NCI-H82 (cell line): ENCODE measurements at regions not wholly inside any gene's neighbourhood (a gene's known extent, or its start where the extent isn't known, plus 50 kb on each side); places are given as distances from the start of the nearest gene placed in this dataset.

Experiments used
- DNase-seq: peaks from one replicate; lab custom pipeline; 2025; lab: John Stamatoyannopoulos, UW

DNA sequence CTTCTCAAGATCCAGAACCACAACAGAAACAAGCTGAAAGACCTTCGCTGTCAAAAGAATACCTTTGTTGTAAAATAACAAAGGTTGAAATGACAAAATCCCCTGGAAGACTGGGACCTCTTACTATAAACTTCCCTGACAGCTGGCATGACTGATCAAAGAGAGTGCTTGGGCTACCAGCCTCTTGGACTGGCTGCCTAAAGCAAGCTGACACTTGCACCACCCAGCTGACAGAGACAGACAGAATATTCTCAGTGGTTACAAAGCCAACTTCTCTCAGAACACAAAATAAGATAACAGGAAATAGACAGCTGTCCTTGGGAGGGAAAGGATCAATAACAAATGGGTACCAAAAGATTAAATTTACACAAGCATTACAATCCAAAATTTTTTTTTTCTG lies 241.7 kb upstream of the SPOCK3 start:
- no peak for DNase-seq

DNA sequence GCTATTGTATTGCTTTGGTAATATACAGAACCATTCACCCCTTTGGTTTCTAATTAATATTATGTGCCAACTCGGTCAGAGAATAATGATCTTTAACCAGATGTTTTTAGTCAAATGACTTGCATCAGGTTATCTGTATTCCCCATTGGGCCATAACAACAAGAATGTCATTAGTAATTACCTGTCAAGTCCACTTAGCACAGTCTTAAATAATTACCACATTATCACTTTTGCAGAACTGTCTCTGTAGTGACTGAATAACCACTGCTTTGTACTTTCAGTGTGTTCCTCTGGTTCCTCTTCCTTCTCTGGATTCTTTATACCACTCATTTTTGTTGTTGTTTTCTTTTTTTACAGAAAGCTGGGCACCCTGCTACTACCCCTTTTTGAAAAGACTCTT lies 257.7 kb upstream of the SPOCK3 start:
- DNase-seq: peak; percentile 65

DNA sequence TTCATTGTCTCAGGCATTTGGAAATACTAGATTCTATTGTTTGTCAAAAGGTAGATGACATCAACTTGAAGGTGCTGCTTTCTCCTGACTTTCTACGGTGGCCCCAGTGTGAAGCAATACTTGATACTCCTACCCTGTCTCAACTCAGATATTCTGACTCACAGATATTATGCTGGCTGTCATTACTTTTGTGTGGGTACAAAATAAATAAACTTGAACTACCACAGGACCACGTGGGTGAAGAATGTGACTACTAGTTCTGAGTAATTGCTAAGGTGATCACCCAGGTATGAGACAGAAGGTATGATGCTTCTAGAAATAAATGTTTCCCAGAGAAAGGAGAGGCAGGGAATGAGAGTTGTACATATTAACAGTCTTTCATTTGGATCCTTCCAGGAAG lies 275.3 kb upstream of the SPOCK3 start:
- DNase-seq: no peak

DNA sequence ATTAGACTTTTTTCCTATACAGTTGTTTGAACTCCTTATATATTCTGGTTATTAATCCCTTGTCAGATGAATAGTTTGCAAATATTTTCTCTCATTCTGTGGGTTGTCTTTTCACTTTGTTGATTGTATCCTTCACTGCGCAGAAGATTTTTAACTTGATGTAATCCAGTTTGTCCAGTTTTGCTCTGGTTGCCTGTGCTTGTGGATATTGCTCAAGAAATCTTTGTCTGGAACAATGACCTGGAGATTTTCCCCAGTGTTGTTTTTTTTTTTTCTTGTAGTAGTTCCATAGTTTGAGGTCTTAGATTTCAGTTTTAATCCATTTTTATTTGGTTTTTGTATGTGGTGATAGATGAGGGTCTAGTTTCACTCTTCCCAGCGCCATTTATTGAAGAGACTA lies 289.8 kb upstream of the SPOCK3 start:
- DNase-seq: no peak

DNA sequence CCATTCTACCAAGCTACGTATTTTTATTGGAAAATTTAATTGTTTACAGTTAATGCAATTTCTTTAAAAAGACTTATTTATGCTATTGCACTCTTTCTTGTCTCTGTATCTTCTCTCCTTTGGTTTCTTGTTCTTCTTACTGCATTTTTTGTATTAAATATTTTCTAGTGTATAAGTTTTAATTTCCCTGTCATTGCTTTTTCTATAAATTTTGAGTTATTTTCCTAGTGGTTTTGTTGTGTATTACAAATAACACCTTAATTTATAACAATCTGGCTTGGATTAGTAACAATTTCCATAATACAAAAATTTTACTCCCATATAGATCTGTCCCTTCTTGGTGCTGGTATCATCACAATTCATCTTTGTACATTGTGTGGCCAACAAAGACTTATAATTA lies 303.5 kb upstream of the SPOCK3 start:
- DNase-seq: no peak

DNA sequence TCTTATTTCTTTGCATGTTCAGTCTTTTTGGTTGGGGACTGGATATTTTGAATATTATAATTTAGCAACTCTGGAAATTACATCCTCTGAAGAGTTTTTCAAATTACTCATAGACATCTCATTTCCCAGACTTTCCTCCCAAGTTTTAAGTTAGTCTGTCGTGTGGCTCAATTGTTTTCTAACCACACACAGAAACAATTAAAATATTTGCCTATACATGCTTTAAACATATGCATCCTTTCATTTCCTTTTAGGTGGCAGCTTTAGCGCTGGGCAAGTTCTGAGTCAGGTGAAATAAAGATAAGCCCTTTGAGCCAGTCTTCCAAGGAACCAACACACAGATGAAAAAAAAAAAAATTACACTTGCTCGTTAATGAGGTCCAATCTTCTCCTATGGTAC lies 307.0 kb upstream of the SPOCK3 start:
- no peak for DNase-seq

DNA sequence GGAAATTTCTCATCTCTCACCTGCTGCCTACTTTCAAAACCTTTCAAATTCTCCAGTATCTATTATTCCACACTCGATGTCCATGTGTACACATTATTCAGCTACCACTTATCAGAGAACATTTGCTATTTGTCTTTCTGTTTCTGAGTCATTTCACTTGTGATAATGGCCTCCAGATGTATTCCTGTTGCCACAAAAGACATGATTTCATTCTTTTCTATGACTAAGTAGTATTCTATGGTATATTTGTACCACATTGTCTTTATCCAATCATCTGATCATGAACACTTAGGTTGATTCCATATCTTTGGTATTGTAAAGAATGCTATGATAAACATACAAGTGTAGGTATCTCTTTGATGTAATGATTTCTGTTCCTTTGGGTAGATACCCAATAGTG lies 310.1 kb upstream of the SPOCK3 start:
- no peak for DNase-seq

DNA sequence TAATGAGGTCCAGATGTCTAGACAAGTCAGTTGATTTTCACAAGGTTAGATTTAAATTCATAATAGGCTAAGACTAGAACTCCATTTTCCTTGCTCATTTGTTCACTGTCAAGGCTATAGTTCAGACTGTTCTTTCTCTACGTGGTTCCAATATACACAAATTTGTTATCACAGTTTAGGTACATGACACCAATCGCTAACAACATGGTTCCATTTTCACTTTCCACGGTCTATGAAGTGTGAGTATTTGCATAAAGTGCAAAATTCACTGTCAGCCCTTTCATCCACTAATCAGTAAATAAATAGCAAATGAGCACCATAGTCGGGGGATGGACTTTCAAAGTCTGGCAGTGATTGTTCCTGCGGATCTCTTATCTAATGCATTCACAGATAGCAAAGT lies 315.7 kb upstream of the SPOCK3 start:
- no peak for DNase-seq

DNA sequence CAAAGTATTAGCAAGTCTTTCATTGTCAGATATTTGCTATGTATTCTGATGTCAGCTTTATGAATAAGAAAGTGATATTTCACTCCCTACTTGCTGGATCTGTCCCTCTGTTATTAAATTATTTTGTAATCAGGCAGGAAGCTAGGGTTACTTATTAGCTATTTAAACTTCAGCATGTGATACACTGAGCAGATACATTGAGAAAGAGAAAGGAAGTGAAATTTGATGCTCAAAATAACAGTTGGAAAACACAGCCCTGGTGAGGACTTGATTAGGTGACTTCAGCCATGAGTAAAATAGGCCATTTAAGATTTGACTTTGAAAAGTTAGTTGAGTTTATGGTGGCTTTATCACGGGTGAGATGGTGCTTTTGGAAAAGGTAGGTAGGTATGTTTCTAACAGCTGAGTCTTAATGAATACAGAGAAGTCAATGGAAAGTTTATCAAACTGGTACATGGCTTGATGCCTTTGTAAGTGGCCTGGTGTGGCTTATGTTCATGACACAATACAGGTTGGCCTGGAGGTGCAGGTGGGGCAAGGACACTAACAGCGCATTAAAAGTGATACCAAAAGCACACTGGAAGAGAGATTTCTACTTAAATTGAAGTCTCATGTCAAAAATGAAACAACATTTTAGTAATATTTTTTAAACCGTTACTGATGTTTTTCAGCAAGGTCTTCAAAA lies 321.2 kb upstream of the SPOCK3 start:
- no peak for DNase-seq

DNA sequence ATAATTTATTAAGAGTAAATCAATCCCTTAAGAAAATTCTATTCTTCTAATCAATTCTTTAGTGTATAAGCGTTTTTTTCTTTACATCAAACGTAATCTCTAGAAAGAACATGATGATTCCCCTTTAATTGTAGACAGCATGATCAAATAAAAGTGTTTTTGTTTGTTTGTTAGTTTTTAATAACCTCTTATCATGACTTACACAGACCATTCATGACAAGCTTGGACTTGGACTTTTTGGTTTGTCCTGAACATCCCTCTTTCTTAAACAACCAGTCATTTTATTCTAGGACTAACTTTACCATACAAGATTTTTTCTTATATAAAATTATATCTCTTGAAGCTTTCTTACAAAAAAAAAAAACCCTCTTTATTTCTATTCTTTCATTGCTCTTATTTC lies 344.6 kb upstream of the SPOCK3 start:
- peak; percentile 25 for DNase-seq

DNA sequence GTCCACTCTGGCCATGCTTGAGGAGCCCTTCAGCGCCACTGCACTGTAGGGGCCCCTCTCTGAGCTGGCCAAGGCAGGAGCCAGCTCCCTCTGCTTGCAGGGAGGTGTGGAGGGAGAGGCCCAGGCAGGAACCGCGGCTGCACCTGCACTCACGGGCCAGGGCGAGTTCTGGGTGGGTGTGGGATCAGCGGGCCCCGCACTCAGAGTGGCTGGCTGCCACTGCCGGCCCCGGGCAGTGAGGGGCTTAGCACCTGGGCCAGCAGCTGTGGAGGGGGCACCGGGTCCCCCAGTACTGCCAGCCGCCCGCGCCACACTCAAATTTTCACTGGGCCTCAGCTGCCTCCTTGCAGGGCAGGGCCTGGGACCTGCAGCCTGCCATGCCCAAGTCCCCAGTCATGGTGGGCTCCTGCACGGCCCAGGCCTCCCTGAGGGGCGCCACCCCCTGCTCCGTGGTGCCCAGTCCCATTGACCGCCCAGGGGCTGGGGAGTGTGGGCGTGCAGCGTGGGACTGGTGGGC lies 347.2 kb upstream of the SPOCK3 start:
- DNase-seq: no peak

DNA sequence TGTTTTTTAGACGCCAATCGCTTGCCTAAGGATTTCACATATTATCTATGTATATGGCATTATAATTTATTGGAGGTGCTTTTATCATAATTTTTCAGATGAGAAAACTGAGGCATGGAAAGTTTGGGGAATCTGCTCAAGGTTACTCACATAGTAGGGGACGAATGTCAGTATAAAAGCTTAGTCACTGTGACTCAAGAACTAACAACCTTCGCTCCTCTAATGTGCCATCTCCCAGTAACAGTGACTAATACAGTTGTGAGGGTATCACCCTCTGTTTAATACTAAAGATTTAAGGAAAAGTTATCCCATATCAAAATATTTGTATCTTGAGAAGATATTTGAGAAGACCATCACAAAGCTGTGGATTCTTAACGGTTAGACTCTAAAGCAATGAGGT lies 353.1 kb upstream of the SPOCK3 start:
- DNase-seq: no peak

DNA sequence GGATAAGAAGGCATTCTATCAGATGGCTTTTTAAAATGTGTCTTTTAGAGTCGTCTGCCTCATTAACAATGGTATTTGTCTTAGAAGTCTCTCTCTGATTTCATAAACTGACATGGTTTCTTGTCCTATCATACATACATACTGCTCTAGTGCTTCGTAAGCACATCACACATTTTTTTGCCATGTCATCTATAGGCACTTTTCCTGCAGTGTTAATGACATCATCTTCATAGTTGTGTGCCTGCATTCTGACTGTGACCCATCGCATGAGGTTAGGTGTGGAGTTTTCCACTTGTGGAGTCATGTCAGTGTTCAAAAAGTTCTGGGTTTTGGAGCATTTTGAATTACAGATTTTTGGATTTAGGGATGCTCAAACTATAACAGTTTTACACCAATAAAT lies 361.6 kb upstream of the SPOCK3 start:
- no peak for DNase-seq

DNA sequence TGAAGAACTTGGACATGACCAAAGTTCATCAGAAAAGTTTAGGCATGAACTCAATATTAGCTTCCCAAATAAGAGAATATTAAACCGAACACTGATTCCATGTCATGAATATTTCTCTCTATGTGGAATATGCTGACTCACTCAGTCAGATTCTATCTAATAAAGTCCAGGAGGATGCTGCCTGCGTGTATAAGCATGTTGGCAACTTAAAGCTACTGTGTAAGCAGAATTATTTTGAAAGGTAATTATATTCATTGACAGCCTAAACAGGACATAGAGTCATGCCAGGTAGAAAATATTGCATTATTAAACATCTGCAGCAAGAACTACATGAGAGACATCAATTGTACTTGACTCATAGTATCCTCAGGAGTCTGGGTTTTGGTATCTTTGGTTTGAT lies 367.9 kb upstream of the SPOCK3 start:
- no peak for DNase-seq

DNA sequence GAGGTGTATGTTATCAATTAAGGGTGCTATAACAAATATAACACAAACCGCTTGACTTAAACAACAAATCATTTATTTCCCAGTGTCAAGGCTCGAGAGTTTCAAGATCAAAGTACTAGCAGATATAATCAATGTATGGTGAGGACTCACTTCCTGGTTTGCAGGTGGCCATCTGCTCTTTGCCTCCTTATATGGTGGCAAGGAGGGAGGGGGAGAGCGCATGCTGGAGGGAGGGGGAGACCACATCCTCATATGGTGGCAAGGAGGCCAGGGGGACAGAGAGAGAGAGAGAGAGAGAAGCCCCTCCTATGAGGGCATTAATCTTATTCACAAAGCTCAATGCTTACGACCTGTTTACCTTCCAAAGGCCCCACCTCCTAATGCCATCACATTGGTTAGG lies 372.3 kb upstream of the SPOCK3 start:
- peak; percentile 31 for DNase-seq

DNA sequence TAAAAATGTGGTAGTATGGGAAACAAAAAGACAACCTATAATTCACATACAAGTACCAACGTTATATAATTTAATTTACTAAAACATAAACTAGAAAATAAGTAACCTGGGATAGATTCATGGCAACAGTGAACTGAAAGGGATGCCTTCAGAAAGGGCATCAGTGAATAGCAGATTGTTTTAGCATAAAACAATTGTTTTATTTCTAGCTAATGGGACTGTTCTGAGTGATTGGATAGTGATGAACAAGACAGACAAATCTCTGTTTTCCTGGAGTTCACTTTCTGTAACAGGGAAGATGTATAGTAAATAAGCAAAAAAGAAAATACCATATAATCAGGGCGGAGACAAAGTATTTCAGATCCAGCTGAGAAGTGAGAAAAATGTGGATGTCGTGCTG lies 379.1 kb upstream of the SPOCK3 start:
- no peak for DNase-seq

DNA sequence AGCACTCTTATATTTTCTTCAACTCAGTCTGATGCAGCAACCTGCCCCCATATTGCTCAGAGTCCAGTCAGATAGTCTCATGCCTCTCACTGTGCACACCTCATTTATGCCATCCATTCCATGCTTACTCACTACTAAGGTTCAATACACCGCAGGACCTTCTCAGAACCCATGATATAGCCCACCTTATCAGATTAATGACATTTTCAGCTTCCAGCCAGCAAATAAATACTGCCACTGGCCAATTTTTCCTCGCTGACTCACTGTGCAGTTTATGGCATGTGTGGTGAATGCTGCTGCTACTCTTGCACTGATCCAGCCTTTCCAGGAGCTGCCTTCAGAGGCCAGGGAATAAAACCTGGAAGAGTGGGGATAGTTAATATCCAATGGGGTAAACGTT lies 380.6 kb upstream of the SPOCK3 start:
- no peak for DNase-seq

DNA sequence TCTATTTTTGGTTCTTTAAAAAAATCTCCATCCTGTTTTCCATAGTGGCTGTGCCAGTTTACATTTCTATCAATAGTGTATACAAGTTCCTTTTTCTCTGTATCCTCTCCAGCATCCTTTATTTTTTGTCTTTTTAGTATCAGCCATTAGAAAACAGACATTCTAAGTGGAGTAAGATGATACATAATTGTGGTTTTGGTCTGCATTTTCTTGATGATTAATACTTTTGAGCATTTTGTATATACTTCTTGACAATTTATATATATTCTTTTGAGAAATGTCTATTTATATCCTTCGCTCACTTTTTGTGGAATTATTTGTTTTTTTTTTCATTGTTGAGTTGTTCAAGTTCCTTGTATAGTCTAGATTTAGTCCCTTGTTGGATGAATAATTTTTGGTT lies 382.2 kb upstream of the SPOCK3 start:
- DNase-seq: no peak

DNA sequence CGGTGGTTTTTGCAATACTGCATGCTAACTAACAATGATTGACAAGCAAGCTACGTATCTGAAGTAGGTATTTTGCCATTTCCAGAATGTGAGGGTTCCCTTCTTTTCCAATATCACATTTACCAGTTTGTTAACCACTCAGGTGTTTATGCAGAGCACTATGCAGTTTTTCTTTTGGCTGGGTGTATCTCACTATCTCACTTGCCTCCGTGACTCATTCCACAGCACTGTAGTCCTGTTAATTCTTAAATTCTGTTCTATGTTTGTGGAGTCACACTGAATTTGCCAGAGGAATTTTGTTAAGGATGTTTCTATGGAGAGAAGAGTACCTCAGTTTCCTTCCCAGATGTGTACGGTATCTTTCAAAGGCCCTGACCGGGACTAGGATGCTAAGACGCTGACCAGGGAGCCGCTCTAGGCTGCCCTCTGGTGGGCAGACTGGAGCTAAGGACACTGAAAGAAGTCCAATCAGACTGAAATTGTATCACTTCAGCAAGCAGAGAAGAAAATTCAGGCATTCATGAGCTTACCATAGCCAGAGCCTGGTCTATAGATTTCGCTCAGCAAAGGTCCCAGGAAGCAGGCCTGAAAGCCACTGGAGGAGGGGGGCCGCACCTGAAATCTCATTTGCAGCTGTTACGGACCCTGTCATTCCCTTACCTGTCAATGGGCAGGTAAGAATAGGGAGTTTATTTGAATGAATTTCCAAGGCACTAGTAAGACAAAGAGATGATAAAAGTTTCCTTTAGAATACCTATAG lies 388.4 kb upstream of the SPOCK3 start:
- peak; percentile 69 for DNase-seq

DNA sequence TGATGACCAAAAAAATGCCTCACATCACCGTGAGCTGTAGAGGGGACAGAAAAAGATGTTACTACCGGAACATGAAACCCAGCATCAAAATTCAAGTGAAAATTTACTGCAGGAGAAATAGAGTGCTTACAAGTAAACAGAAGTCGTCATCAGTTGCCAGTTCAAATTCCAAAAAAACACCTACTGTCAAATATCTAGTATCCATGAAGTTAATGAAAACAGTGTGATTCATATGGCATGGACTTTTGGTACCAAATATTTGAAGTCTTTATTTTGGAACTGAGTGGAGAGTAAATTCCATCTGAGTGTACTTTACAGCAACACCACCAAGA lies 388.9 kb upstream of the SPOCK3 start:
- no peak for DNase-seq

DNA sequence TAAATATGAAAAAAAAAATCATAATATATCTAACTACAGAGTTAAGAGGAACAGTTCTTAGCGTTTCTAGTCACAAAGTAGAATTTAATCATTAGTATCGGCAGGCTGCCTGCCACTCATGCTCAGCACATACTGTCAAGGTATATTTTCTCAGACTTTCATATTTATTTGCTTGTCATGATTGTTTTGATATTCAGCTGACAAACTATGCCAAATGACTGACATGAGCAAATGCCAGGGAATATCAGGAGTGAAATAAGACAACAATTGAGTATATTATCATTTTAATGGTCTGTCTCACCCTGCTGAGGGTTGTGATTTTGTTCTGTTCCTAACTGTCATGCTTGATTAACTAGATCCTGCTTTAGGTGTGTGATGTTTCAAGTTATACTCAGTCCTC lies 395.0 kb upstream of the SPOCK3 start:
- DNase-seq: no peak

DNA sequence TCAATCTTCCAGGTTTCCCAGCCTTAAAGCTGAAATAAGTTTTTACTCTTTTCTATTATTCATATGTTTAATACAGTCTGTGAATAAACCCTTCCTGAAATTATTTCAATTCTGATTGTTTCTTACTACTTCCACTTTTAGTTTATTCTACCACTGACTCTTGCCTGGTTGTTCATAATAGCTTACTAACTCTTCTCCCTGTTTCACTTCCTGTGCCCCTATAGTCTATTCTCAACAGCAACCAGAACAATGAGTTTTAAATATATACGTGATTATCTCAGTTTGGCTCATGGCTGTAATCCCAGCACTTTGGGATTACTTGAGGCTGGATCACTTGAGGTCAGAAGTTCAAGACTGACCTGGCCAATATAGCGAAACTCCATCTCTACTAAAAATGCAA lies 408.0 kb upstream of the SPOCK3 start:
- DNase-seq: no peak

DNA sequence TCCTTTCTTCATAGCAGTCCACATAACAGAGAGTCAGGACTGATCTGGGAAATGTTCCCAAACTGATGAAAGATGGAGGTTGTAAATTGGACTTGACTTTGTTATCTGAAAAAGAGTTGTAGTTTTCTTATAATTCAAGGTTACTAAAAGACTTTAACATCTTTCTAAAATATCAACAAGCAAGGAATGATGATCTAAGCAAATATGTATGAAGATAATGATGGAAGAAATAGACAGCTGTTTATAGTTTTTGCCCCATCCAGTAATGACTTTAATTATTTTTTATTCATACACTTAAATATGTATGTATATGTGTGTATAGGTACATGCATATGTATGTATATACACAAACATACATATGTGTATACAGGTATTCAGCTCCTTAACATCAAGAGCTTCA lies 411.1 kb upstream of the SPOCK3 start:
- no peak for DNase-seq

DNA sequence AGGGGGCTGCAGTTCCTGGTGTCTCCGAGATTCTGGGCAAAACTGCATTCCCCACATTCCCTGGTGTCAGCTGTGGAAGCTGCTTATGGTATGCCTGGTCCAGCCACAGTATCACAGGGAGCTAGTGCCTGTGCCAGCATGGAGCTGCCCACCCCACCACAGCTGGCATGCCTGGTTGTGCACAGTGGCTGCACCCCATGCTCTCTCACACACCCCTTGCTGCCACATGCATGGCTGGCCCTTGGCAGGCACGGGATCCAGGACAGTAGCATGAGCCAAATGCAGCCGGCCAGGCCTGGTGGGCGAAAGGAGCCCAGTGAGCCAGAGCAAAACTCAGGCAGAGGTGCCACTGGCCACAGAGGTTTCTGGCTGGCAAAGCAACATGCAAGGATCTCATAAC lies 418.0 kb upstream of the SPOCK3 start:
- DNase-seq: no peak
